ENCODE measurements at regions not wholly inside any gene's neighbourhood (a gene's known extent, or its start where the extent isn't known, plus 50 kb on each side); places are given as distances from the start of the nearest gene placed in this dataset.

GRCh38 chr2:12304564-12305171, 412.1 kb upstream of the TRIB2 start:
- H3K36me3 ChIP-seq (ENCODE audit: control insufficient read depth in 2 of 2, extremely low read depth in 1 of 2, insufficient read depth in 2 of 2, low read length in 2 of 2): no peaks in the 10 kb centered on the region
- peaks cover 0 to 1% of the 10 kb centered on the region in 2 experiments for H3K27me3 ChIP-seq (ENCODE audit: control insufficient read depth in 2 of 2, insufficient read depth in 2 of 2, low read length in 2 of 2)
- H2AFZ ChIP-seq (ENCODE audit: low read depth, low read length): no peak overlapping the region
- H3K9ac ChIP-seq (replicated peaks; ENCODE audit: extremely low read depth, insufficient read depth, low read length): no peak overlapping the region
- intact Hi-C loops (cut with micrococcal nuclease) (no loop called here), dilution Hi-C loops (cut with MboI; ENCODE audit: extremely low pct_ligation_motif_present, low sequenced_read_pairs) (no loop called here)
- H3K4me2 ChIP-seq (ENCODE audit: insufficient read depth, low read length): no peak overlapping the region
- DNase-seq (ENCODE audit: low read depth, low spot score): no peak
- no peaks in the 10 kb centered on the region for H3K79me2 ChIP-seq (ENCODE audit: control insufficient read depth, insufficient read depth, low read length)
- H3K4me1 ChIP-seq (ENCODE audit: control insufficient read depth, extremely low read depth, insufficient read depth, low read length): no peaks in the 10 kb centered on the region
- ChIA-PET POLR2A (no interaction called here), CTCF (no interaction called here)
- no peak overlapping the region for H3K27ac ChIP-seq (ENCODE audit: insufficient read depth, low read depth, low read length)
- no peaks in the 10 kb centered on the region for H3K9me3 ChIP-seq (replicated peaks; ENCODE audit: control insufficient read depth, insufficient read depth, low read length)
- no TSS peak for BruUV-seq (replicated peaks)
- no peaks in the 10 kb centered on the region for H4K20me1 ChIP-seq (replicated peaks; ENCODE audit: control insufficient read depth, extremely low read depth, insufficient read depth, low read length)
- H3K9me1 ChIP-seq (replicated peaks; ENCODE audit: control insufficient read depth, extremely low read depth, insufficient read depth, low read length): no peaks in the 10 kb centered on the region
- FAIRE-seq: no peak
- no peak overlapping the region for H3K4me3 ChIP-seq (replicated peaks in 1 of 3; ENCODE audit: insufficient read depth in 1 of 3, low read depth in 1 of 3, low read length in 3 of 3)
- TF ChIP-seq MYC (IDR thresholded peaks at IDR 0.05; ENCODE audit: low read depth, low read length) (no peak), FOS (IDR thresholded peaks at IDR 0.05; ENCODE audit: borderline replicate concordance, insufficient read depth, low read length) (no peak), GATA2 (IDR thresholded peaks at IDR 0.05; ENCODE audit: insufficient read depth, insufficient read length, low read depth, low read length) (no peak), POLR2AphosphoS5 (IDR thresholded peaks at IDR 0.05; ENCODE audit: insufficient read depth, low read depth, low read length) (no peak), JUN (IDR thresholded peaks at IDR 0.05; ENCODE audit: borderline replicate concordance, insufficient read depth, insufficient read length, low read depth) (no peak)

GRCh38 chr2:12305931-12306330, 410.8 kb upstream of the TRIB2 start:
- Histone ChIP-seq H3K27me3 (ENCODE audit: control insufficient read depth in 2 of 2, insufficient read depth in 2 of 2, low read length in 2 of 2) (no peaks in the 10 kb centered on the region), H3K27ac (ENCODE audit: insufficient read depth, low read depth, low read length) (no peak overlapping the region), H3K9me3 (replicated peaks; ENCODE audit: control insufficient read depth, insufficient read depth, low read length) (no peaks in the 10 kb centered on the region), H3K9ac (replicated peaks; ENCODE audit: extremely low read depth, insufficient read depth, low read length) (no peak overlapping the region), H3K4me2 (ENCODE audit: insufficient read depth, low read length) (no peak overlapping the region), H2AFZ (ENCODE audit: low read depth, low read length) (no peak overlapping the region), H4K20me1 (replicated peaks; ENCODE audit: control insufficient read depth, extremely low read depth, insufficient read depth, low read length) (no peaks in the 10 kb centered on the region), H3K9me1 (replicated peaks; ENCODE audit: control insufficient read depth, extremely low read depth, insufficient read depth, low read length) (no peaks in the 10 kb centered on the region), H3K36me3 (ENCODE audit: control insufficient read depth in 2 of 2, extremely low read depth in 1 of 2, insufficient read depth in 2 of 2, low read length in 2 of 2) (no peaks in the 10 kb centered on the region), H3K4me3 (replicated peaks in 1 of 3; ENCODE audit: insufficient read depth in 1 of 3, low read depth in 1 of 3, low read length in 3 of 3) (no peak overlapping the region), H3K79me2 (ENCODE audit: control insufficient read depth, insufficient read depth, low read length) (no peaks in the 10 kb centered on the region), H3K4me1 (ENCODE audit: control insufficient read depth, extremely low read depth, insufficient read depth, low read length) (no peaks in the 10 kb centered on the region)
- BruUV-seq (replicated peaks): no TSS peak
- dilution Hi-C loops (cut with MboI; ENCODE audit: extremely low pct_ligation_motif_present, low sequenced_read_pairs): no loop called here
- DNase-seq (ENCODE audit: low read depth, low spot score) (no peak), FAIRE-seq (no peak)
- intact Hi-C loops (cut with micrococcal nuclease): no loop called here
- CTCF ChIA-PET: no interaction called here
- no peak for TF ChIP-seq MYC (IDR thresholded peaks at IDR 0.05; ENCODE audit: low read depth, low read length)
- TF ChIP-seq FOS (IDR thresholded peaks at IDR 0.05; ENCODE audit: borderline replicate concordance, insufficient read depth, low read length): no peak
- no peak for TF ChIP-seq EZH2 (IDR thresholded peaks at IDR 0.05; ENCODE audit: borderline replicate concordance, low read depth, low read length, severe bottlenecking)
- TF ChIP-seq CTCF (IDR thresholded peaks at IDR 0.05; ENCODE audit: extremely low read depth in 1 of 2, insufficient read depth in 1 of 2, low read depth in 1 of 2, low read length in 2 of 2): no peak
- TF ChIP-seq POLR2AphosphoS5 (IDR thresholded peaks at IDR 0.05; ENCODE audit: insufficient read depth, low read depth, low read length): no peak
- TF ChIP-seq JUN (IDR thresholded peaks at IDR 0.05; ENCODE audit: borderline replicate concordance, insufficient read depth, insufficient read length, low read depth): no peak
- TF ChIP-seq MAX (IDR thresholded peaks at IDR 0.05; ENCODE audit: insufficient read depth, insufficient read length): no peak
- POLR2A ChIA-PET: no interaction called here

Data from endothelial cell of umbilical vein (primary cell).